ENCODE measurements at regions not wholly inside any gene's neighbourhood (a gene's known extent, or its start where the extent isn't known, plus 50 kb on each side); places are given as distances from the start of the nearest gene placed in this dataset.

GRCh38 chr6:114783083-114783482, 440.3 kb upstream of the HS3ST5 start:
- no peaks in the 10 kb centered on the region for H3K27me3 ChIP-seq (ENCODE audit: insufficient read depth, low read length)
- no peaks in the 10 kb centered on the region for H3K36me3 ChIP-seq (ENCODE audit: control insufficient read depth in 1 of 2, insufficient read depth in 2 of 2, low read length in 2 of 2)
- TF ChIP-seq ELF1 (IDR thresholded peaks at IDR 0.05; ENCODE audit: borderline replicate concordance, low read depth) (no peak), CEBPB (IDR thresholded peaks at IDR 0.05; ENCODE audit: low read depth) (no peak), YY1 (IDR thresholded peaks at IDR 0.05; ENCODE audit: extremely low read depth, insufficient replicate concordance, low read depth, low read length) (no peak), EZH2phosphoT487 (IDR thresholded peaks at IDR 0.05; ENCODE audit: borderline replicate concordance) (no peak), JUND (IDR thresholded peaks at IDR 0.05) (no peak)
- TF ChIP-seq, protein P1, sequence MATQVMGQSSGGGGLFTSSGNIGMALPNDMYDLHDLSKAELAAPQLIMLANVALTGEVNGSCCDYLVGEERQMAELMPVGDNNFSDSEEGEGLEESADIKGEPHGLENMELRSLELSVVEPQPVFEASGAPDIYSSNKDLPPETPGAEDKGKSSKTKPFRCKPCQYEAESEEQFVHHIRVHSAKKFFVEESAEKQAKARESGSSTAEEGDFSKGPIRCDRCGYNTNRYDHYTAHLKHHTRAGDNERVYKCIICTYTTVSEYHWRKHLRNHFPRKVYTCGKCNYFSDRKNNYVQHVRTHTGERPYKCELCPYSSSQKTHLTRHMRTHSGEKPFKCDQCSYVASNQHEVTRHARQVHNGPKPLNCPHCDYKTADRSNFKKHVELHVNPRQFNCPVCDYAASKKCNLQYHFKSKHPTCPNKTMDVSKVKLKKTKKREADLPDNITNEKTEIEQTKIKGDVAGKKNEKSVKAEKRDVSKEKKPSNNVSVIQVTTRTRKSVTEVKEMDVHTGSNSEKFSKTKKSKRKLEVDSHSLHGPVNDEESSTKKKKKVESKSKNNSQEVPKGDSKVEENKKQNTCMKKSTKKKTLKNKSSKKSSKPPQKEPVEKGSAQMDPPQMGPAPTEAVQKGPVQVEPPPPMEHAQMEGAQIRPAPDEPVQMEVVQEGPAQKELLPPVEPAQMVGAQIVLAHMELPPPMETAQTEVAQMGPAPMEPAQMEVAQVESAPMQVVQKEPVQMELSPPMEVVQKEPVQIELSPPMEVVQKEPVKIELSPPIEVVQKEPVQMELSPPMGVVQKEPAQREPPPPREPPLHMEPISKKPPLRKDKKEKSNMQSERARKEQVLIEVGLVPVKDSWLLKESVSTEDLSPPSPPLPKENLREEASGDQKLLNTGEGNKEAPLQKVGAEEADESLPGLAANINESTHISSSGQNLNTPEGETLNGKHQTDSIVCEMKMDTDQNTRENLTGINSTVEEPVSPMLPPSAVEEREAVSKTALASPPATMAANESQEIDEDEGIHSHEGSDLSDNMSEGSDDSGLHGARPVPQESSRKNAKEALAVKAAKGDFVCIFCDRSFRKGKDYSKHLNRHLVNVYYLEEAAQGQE (IDR thresholded peaks at IDR 0.05; ENCODE audit: low read depth): no peak
- H3K9me3 ChIP-seq (ENCODE audit: control insufficient read depth in 1 of 2, insufficient read depth in 1 of 2, low read depth in 1 of 2, low read length in 2 of 2): no peaks in the 10 kb centered on the region; a peak in 1 of 4 replicates
- no peak overlapping the region for H3K4me3 ChIP-seq (replicated peaks in 1 of 2; ENCODE audit: low read depth in 1 of 2, low read length in 2 of 2)
- H3K9me2 ChIP-seq (ENCODE audit: insufficient read depth): no peaks in the 10 kb centered on the region
- POLR2A ChIA-PET: no interaction called here
- H4K20me1 ChIP-seq (ENCODE audit: insufficient read depth): no peaks in the 10 kb centered on the region
- no peak overlapping the region for H3K4me2 ChIP-seq (ENCODE audit: low read length)
- BruUV-seq (replicated peaks): no TSS peak
- H2AFZ ChIP-seq (ENCODE audit: low read depth, low read length, poor library complexity, severe bottlenecking): no peak overlapping the region
- H3K9ac ChIP-seq (ENCODE audit: low read length): no peak overlapping the region
- no peak overlapping the region for H3K27ac ChIP-seq (ENCODE audit: low read depth, low read length)
- H3K79me2 ChIP-seq (ENCODE audit: insufficient read depth, low read length): no peaks in the 10 kb centered on the region
- CTCF ChIA-PET: no interaction called here
- intact Hi-C loops (cut with micrococcal nuclease): no loop called here
- RAD21 ChIA-PET (ENCODE audit: low non-redundant PET in 1 of 2, low total read pairs in 2 of 2, uncharacterized antibody in 2 of 2, unreplicated experiment in 2 of 2): no interaction called here
- DNase-seq (ENCODE audit: low read depth, low spot score): no peak
- ATAC-seq: no peak
- no peaks in the 10 kb centered on the region for H3K4me1 ChIP-seq (ENCODE audit: control insufficient read depth in 1 of 2, insufficient read depth in 2 of 2, low read length in 2 of 2)

GRCh38 chr6:114764866-114765265, 422.0 kb upstream of the HS3ST5 start:
- Histone ChIP-seq H3K4me3 (replicated peaks in 1 of 2; ENCODE audit: low read depth in 1 of 2, low read length in 2 of 2) (no peak overlapping the region), H4K20me1 (ENCODE audit: insufficient read depth) (no peaks in the 10 kb centered on the region), H2AFZ (ENCODE audit: low read depth, low read length, poor library complexity, severe bottlenecking) (no peak overlapping the region), H3K27me3 (ENCODE audit: insufficient read depth, low read length) (no peaks in the 10 kb centered on the region), H3K36me3 (ENCODE audit: control insufficient read depth in 1 of 2, insufficient read depth in 2 of 2, low read length in 2 of 2) (no peaks in the 10 kb centered on the region), H3K4me1 (ENCODE audit: control insufficient read depth in 1 of 2, insufficient read depth in 2 of 2, low read length in 2 of 2) (no peaks in the 10 kb centered on the region), H3K79me2 (ENCODE audit: insufficient read depth, low read length) (no peaks in the 10 kb centered on the region), H3K27ac (ENCODE audit: low read depth, low read length) (no peak overlapping the region), H3K9me2 (ENCODE audit: insufficient read depth) (no peaks in the 10 kb centered on the region), H3K4me2 (ENCODE audit: low read length) (no peak overlapping the region), H3K9me3 (ENCODE audit: control insufficient read depth in 1 of 2, insufficient read depth in 1 of 2, low read depth in 1 of 2, low read length in 2 of 2) (no peaks in the 10 kb centered on the region), H3K9ac (ENCODE audit: low read length) (no peak overlapping the region)
- no peak for DNase-seq (ENCODE audit: low read depth, low spot score)
- POLR2A ChIA-PET: no interaction called here
- TF ChIP-seq RAD21 (IDR thresholded peaks at IDR 0.05; ENCODE audit: low read depth): no peak
- TF ChIP-seq EZH2phosphoT487 (IDR thresholded peaks at IDR 0.05; ENCODE audit: borderline replicate concordance): no peak
- no peak for TF ChIP-seq ZNF274 (IDR thresholded peaks at IDR 0.05; ENCODE audit: low read depth, low read length)
- RAD21 ChIA-PET (ENCODE audit: low non-redundant PET in 1 of 2, low total read pairs in 2 of 2, uncharacterized antibody in 2 of 2, unreplicated experiment in 2 of 2): no interaction called here
- no peak for ATAC-seq
- BruUV-seq (replicated peaks): no TSS peak
- intact Hi-C loops (cut with micrococcal nuclease): no loop called here
- CTCF ChIA-PET: no interaction called here
